SIG-M5 treated with dmso at 0.1 percent for 504 hours (cell line): ENCODE measurements at regions not wholly inside any gene's neighbourhood (a gene's known extent, or its start where the extent isn't known, plus 50 kb on each side); places are given as distances from the start of the nearest gene placed in this dataset.
A peak's percentile ranks its signal among the peaks of the same experiment; 100 is the strongest.
"Not testable (repeated sequence)": the region's sequence is repeated elsewhere in the genome, so short reads cannot be mapped to it uniquely, and the experiment has no call there.

Source experiments
- DNase-seq: peaks from one replicate; lab custom pipeline; 2025; ENCODE audit not compliant: unreplicated experiment; lab: John Stamatoyannopoulos, UW

DNA sequence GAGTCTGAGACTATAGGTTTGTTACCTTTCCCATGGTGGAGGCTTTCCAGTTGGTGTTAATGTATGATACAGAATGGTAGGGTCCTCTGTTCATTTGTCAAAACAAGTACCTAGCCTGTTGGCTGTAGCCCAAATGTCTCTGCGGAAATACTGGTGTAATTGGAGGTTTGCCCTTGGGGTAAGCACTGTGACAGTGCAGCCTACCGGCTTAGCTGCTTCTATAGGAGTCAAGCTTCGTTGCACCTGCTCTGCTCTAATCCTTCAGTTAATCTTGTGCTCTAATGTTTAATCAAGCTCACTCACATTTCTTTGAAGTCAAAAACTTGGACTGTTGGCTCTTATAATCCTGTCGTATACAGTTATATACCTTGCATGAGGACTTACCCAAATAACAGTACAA is 203.4 kb downstream of the CCNG2 start:
- no peak for DNase-seq

DNA sequence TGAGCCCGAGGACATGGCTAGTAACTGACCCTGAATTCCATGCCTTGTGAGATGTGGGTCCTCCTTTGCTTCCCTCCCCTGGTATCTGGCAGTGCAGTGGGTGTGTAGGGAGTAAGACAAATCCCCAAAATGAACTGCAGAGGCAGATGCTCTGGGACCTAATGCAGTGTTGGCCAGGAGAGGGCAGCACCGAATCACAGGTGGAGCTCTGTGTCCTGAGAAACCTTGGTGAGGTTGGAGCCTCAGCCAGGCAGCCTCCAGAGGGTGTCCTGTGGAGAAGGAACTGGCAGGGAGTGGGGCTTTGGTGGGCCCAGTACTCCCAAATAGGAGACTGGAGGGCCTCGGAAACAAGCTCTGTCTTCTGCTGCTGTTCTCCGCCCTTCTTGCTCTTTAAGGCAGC is 209.9 kb downstream of the CCNG2 start:
- DNase-seq: not testable (repeated sequence)

DNA sequence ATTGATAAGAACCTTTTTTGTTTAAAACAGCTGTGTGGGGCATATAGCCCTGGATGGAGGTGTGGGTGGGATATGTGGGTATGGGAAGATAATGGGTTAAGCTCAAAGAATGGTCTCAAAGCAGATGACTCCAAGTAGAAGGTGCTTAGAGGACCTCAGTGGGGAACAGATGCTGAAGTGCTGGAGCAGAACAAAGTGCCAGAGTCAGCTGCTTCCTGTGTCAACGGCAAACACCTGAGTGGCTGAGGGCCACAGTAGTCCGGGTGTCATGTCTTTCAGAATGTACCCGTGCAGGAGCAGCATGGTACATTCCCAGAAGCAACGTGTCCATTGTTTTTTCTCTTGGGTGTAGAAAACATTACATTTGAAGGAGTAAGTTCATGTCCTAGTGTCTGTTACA is 210.6 kb downstream of the CCNG2 start:
- no peak for DNase-seq

DNA sequence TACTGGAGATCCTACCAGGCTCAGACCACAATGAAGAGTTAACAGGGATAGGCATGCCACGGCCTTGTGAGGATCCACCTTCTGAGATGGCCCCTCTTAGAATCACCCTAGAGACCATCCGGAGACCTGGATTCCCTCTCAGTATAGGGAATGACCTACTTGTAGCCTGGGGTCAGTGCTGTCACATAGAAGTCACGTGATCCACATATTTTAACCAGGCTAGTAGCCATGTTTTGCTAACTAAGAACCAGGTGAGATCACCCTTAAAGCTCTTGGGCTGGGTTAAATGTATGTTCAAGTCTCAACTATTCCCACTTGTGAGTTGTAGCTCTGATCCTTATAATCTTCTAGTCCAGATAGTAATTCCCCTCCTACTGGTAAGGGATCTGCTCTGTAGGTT is 215.4 kb downstream of the CCNG2 start:
- DNase-seq: no peak

DNA sequence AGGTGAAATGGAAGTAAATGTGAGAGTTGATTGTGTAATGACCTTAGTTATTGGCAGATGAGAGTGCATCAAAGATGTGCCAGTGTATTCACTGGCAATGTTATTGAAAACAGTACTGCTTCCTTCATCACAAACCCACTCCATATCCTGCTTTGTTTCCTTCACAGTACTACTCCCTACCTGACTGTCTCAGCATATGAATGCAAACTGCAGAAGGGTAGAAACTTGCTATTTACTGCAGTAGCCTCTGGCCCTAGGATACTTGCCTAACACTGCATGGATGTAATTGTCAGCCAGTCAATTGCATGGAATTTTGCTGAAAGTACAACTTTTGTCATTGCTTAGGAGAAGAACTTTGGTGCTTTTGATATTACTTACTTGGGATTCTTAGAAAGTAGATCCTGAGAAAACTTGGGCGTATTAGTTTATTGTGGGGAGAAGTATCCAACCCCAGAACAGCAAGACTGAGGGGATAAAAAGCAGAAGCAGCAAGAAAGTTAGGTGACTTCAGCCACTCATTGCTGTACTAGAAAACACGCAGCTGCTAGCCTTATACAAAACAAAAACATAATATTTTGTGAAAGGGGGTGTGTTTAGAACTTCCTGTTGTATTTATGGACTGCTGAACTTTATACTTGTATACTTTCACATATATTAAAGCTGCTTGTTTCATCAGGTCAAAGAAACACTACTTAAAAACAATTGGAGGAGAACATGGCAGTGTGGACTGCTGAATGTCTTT is 219.0 kb downstream of the CCNG2 start:
- no peak for DNase-seq

DNA sequence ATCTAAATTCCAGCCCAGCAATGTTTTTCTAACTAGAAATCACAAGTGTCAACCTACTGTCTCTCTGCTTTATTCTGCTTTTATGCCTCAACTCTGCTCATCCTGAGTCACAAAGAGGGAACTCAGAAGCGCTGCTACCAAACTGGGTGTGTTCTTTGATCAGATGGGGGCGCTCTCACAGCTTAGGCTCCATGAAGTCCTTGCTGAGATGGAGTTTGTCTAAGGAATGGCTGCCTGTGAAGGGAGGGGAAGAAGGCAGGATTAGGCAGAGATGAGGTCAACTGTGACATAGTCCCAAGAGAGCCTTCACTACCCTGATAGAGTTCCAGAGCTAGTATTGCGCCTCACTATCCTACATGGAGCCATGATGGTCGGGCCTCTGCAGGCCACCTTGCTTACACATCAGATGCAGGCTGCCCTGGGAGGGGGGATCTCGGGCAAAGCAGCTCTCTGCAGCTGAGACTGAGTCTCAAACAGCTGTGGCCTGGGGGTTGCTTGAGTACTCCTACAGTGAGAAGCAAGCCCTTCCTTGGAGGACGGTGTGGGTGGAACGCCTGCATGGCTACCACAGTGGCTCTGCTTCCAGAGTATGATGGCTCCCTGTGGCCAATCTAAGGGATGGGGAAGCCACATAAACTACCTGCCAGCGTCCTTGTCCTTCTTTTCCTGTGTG is 219.9 kb downstream of the CCNG2 start:
- DNase-seq: no peak

DNA sequence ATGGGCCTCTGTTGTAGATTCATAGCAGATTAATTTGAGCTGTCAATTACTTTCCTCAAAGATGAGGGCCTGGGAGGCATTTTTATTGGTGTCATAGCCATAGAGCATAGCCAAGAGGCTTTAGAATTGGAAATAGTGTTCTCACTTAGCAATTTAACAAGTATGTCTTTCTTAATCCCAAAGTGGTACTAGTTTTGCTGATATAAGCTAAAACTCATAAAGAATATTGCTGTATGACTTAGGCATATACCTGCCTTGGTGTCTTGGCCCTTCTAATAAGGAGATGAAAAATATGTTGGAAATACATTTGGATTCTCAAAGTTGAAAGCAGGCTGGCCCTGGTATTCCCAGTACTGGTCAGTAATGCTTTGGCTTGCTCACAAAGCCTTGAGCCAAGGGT is 221.5 kb upstream of the CXCL13 start:
- DNase-seq: no peak

DNA sequence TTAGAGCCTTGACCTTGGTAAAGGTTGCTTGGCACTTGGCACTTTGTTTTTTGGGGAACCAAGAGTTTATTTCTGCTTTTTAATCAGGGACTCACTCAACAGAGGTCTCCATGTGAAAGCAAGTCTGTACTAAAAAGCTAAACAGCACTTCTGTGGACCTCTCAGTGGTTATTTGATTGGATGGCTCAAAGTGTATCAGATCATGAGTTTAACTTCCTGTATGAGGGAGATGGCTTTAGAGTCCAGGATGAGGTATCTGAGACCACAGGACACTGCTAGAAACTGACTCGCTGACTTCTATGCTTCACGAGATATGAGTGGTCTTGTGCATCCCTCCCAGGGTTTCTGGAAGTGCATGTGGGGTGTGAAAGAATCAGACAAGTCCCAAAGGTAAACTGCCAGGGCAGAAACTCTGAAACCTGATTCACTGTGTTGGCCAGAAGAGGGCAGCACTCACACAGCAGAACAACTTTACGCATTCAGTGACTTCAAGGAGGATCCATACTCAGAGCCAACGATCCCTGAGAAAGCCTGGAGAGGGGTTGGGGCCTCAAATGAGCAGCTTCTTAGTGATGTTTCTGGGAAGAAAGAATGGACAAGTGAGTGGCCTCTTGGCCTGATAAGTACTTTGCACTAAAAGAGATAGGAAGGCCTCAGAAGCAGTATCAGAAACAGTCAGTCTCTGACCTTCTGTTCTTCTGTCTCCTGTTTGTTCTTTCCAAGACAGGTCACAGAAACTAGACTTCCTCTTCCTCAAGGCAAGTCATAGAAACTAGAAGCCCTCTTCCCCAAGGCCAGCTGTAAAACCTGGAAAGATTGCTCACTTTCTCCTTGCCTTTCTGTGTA is 220.3 kb upstream of the CXCL13 start:
- peak; percentile 38 for DNase-seq

DNA sequence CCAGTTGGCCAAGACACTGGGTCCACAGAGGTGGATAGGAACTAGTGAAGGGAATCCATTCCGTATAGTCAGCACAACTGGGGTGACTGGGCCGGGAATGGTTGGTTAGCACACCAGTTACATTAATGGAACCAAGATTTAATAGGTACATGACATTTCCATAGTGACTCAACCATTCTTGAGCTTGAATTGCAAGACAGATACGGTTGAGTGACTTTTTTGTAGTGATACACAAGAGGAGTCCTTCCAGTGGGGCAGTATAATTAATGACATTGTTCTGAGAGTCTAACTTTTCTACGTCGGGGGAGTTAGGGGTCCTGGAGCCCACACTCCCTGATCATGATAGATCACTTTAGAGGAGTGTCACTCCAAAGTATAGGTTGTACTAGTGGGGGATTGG is 211.6 kb upstream of the CXCL13 start:
- no peak for DNase-seq

DNA sequence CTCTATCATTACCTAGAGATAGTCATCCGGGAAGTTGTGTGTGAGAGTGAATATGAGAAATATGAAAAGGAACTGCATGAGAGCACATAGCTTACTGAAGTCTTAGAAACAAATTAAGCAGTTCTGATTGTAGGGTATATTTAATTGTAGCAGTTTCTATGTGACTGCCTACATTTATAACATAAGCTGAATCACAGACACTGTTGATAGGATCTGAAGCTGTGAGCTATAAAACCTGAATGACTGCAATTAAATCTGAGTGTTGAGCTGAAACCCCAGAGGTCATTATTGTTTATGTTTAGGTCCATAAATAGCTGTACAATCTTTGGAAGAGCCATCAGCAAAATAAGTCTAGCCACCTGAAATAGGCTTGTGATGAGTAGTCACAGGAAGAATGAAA is 210.1 kb upstream of the CXCL13 start:
- no peak for DNase-seq

DNA sequence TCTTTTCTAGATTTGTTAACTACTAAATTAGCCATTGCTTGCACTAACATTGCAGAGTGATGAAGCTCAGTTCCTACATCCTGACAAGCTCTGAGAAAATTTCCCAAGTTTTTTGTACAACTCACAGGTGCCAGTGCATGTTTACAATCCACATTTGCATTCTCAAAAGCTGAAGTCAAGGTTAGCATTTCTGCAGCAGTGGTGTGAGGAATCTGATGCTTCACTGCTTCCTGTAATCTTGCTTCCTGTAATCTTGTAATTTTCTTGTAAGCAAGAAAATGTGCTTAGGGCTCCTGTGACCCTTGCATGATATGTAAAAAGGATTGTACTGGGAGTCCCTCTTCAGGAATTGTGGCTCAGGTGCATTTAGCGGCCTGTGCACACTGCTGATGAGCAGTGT is 207.4 kb upstream of the CXCL13 start:
- no peak for DNase-seq

DNA sequence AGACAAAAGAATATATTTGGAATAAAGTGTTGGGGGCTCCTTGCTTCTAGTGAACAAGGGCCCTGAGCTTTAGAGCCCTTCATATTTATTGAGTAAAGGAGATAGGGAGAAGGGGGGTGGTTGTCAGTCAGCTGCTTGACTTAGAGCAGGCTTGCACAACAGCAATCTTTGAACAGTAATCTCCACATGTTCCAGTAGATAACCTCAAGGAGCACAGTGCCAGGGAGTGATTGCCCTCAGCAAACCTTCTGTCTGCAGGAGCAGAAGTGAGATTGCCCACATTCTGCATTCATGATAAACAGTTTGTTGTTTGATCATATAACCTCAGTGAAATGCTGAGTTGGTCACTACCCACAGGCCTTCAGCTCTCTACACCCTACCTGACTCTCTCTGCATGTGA is 205.8 kb upstream of the CXCL13 start:
- no peak for DNase-seq

DNA sequence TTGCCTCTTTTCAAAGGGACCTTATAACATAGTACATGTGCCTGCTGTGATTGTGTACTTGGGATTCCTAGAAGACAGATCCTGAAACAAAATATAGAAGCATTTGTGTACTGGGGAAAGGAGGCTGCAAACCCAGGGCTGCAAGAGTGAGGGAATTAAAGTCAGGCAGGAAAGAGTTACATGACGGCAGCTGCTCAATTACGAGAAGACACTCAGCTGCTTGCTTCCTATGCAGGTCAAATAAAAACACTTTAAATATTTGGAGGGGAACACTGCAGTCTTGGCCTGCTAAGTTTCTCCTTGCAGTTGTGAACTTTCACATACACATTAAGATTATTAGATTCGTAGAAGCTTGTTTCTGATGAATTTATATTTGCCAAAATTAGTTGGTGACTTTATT is 191.9 kb upstream of the CXCL13 start:
- no peak for DNase-seq

DNA sequence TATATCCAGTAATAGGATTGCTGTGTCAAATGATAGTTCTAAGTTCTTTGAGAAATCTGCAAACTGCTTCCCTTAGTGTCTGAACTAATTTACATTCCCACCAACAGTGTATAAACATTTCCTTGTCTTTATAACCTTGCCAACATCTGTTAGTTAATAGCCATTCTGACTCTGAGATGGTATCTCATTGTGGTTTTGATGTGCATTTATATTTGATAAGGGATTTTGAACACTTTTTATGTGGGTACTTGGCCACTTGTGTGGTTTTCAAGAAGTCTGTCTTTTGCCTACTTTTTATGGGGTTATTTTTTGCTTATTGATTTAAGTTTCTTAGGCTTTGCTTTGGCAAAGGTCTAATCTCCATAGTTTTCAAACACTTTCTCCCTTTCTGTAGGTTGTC is 189.9 kb upstream of the CXCL13 start:
- no peak for DNase-seq

DNA sequence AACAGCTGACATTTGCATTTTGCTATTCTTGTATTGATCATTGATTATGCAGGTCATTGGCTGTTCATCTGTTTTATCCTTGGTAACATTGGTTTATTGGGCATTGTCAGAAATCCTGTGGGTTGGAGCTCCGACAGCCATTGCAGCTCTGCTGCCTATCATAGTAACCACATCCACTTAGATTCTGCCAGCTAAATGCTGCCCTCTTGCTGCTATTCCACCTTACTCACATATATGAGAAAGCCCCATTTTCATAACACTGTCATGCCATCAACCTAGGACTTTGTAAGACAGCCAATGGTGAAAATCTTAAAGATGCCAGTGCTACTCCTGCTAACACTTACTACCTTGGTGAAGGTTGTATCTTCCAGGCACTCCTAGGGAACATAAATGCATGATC is 187.3 kb upstream of the CXCL13 start:
- DNase-seq: peak; percentile 33

DNA sequence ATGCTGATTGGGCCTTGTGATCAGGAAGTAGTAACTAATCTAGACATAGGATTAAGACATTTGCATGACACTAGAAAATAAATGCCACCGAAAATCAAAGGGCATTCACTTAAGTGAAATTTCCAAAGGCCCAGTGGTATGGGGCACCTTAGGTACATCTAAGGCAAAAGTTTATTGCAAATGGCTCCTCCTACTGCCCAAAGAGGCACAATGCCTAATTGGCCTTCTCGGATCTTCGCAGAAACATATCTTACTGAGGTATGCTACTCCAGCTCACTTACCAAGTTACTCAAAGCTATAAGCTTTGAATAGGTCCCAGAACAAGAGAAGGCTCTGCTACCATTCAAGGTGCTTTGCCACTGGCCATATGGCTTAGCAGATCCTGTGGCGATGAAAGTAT is 174.8 kb upstream of the CXCL13 start:
- no peak for DNase-seq

DNA sequence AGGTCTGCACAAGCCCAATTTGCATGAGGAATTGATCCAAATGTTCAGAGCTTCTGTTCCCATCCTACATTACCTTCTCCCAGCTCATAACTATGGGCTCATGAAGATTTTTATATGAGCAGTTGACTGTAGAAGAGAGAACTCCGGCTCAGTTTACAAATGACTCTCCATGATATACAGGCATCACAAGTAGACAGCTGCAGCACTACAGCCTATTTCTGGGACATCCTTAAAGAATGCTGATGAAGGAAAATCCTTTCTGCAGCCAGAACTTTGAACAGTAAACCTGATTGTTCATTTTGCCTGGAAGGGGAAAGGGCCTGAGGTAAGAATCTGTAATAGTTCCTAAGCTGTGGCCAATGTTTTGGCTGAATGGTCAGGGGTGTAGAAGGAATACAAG is 174.1 kb upstream of the CXCL13 start:
- DNase-seq: no peak

DNA sequence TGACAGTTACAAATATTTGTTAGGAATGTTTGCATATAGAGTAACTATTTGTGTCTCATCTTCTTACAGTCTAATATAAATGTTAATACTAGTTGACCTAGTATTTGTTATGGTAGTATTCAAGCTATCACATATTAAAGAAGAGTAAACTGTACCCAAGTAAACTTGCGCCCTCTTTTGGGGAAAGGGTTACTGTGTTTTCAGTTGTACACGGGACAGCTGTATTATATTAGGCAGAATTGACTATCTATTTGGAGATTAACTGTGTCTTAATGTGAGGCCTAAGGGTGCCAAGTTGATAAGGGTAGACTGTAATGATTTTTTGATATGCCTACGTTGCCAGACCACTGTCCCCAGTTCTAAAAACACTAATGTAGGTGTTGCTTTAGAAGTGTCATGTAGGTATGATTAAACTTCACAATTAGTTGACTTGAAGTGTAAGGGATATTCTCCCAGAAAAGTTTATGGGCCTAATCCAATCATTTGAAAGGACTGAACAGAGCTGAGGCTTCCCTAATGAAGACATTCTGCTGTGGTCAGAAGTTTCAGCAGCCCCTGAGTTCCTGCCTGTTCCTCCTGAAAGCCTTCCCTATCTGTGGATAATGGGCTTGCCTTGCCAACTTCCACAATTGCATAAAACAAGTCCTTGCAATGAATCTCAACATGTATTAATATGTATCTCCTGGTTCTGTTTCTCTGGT is 172.8 kb upstream of the CXCL13 start:
- DNase-seq: no peak

DNA sequence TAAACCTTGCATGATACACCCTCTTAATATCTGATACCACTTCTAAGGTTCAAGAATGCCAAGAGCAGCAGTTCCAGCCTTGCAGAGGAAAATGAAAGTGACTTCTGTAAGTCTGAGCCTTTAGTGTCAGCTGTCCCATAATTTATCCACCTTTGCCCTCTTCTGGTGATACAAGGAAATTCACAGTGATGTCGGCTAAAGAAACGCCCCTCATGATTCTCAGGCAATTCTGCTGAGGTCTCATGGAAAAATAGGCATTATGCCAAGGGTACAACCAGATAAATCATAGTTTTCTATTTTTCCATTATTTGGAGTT is 172.2 kb upstream of the CXCL13 start:
- peak; percentile 60 for DNase-seq

DNA sequence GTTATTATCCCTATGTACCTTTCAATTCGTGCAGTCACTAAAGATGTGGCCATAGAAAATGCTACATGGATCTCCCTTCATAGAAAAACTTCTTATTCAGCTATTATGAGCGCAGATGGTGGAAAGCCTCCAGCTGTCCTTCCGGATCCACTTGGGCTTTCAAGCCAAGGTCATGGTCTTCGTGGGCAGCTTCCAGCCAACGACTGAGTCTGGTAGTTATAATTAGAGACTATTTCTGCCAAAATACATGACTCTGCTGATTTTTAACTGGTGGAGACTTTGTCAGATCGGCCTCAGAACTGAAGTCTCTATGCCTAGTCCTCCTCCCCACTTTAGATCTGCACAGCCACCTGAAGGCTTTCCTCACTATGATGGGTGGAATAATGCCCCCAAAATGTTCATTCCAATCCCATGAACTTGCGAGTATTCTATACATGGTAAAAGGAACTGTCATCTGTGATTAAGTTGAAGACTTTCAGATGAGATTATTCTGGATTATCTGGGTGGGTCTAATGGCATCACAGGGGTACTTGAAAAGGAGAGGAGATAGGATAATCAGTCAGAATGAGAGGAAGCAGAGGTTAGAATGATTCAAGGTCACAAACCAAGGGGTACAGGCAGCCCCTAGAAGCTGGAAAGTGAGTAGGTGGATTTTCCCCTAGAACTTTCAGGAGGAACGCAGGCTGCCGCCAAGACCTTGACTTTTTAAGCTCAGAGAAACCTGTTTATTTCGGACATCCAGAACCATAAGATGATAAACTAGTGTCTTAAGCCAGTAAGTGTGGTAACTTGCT is 171.1 kb upstream of the CXCL13 start:
- no peak for DNase-seq

DNA sequence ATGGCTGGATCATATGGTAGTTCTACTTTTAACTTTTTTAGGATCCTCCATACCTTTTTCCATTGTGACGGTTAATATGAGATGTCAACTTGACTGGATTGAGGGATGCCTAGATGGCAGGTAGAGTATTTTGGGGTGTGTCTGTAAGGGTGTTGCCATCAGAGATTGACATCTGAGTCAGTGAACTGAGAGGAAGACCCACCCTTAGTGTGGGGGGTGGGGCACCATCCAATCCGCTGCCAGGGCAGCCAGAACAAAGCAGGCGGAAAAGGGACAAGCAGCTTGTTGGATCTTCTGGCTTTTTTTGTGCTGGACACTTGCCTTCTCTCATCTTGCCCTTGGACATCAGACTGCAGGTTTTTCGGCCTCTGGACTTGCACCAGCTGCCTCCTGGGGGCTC is 168.5 kb upstream of the CXCL13 start:
- DNase-seq: no peak
